ENCODE measurements at regions not wholly inside any gene's neighbourhood (a gene's known extent, or its start where the extent isn't known, plus 50 kb on each side); places are given as distances from the start of the nearest gene placed in this dataset.

GRCh38 chrX:17990532-17990931 is 129.4 kb upstream of the RAI2 start:
- Histone ChIP-seq H4K20me1 (ENCODE audit: insufficient read depth, poor library complexity, severe bottlenecking) (no peaks in the 10 kb centered on the region), H3K79me2 (no peaks in the 10 kb centered on the region), H3K9me2 (replicated peaks; ENCODE audit: insufficient read depth) (no peaks in the 10 kb centered on the region), H3K27ac (no peak overlapping the region), H2AFZ (no peak overlapping the region), H3K4me2 (no peak overlapping the region), H3K36me3 (replicated peaks; ENCODE audit: insufficient read depth, low read depth) (no peaks in the 10 kb centered on the region), H3K4me1 (ENCODE audit: insufficient read depth) (no peaks in the 10 kb centered on the region), H3K4me3 (no peak overlapping the region), H3K9me3 (ENCODE audit: low read depth) (no peaks in the 10 kb centered on the region), H3K27me3 (no peaks in the 10 kb centered on the region)
- no peak for TF ChIP-seq EZH2 (IDR thresholded peaks at IDR 0.05; ENCODE audit: borderline replicate concordance)
- TF ChIP-seq EZH2phosphoT487 (IDR thresholded peaks at IDR 0.05; ENCODE audit: low read depth, severe bottlenecking, unreplicated experiment) = no peak
- no peak for TF ChIP-seq CTCF (IDR thresholded peaks at IDR 0.05; ENCODE audit: poor library complexity)
- DNase-seq (ENCODE audit: low spot score) = no peak
- WGBS (ENCODE audit: low lambda C conversion rate, missing lambda C conversion rate) = 85% methylated on average over 1 of the region's 1 CpG

- Histone ChIP-seq H3K36me3 (replicated peaks; ENCODE audit: insufficient read depth, low read depth) (no peaks in the 10 kb centered on the region), H3K27me3 (no peaks in the 10 kb centered on the region), H3K4me3 (no peak overlapping the region), H3K27ac (no peak overlapping the region), H4K20me1 (ENCODE audit: insufficient read depth, poor library complexity, severe bottlenecking) (no peaks in the 10 kb centered on the region), H3K9me3 (ENCODE audit: low read depth) (no peaks in the 10 kb centered on the region), H3K4me2 (no peak overlapping the region), H3K9me2 (replicated peaks; ENCODE audit: insufficient read depth) (no peaks in the 10 kb centered on the region), H3K79me2 (no peaks in the 10 kb centered on the region), H2AFZ (no peak overlapping the region), H3K4me1 (ENCODE audit: insufficient read depth) (no peaks in the 10 kb centered on the region)
- 40% methylated on average over 2 of the region's 2 CpGs for WGBS (ENCODE audit: low lambda C conversion rate, missing lambda C conversion rate)
- no peak for TF ChIP-seq CTCF (IDR thresholded peaks at IDR 0.05; ENCODE audit: poor library complexity)
- DNase-seq (ENCODE audit: low spot score) = no peak
Observed at GRCh38 chrX:17987783-17988182, 126.7 kb upstream of the RAI2 start.

GRCh38 chrX:17986977-17987376 is 125.9 kb upstream of the RAI2 start:
- H4K20me1 ChIP-seq (ENCODE audit: insufficient read depth, poor library complexity, severe bottlenecking) = no peaks in the 10 kb centered on the region
- H3K9me3 ChIP-seq (ENCODE audit: low read depth) = no peaks in the 10 kb centered on the region
- WGBS (ENCODE audit: low lambda C conversion rate, missing lambda C conversion rate) = 84% methylated on average over 3 of the region's 3 CpGs
- H3K27ac ChIP-seq = no peak overlapping the region
- no peak overlapping the region for H3K4me3 ChIP-seq
- H3K9me2 ChIP-seq (replicated peaks; ENCODE audit: insufficient read depth) = no peaks in the 10 kb centered on the region
- no peaks in the 10 kb centered on the region for H3K4me1 ChIP-seq (ENCODE audit: insufficient read depth)
- no peak overlapping the region for H3K4me2 ChIP-seq
- H2AFZ ChIP-seq = no peak overlapping the region
- no peaks in the 10 kb centered on the region for H3K27me3 ChIP-seq
- H3K79me2 ChIP-seq = no peaks in the 10 kb centered on the region
- TF ChIP-seq EZH2 (IDR thresholded peaks at IDR 0.05; ENCODE audit: borderline replicate concordance) (no peak), EZH2phosphoT487 (IDR thresholded peaks at IDR 0.05; ENCODE audit: low read depth, severe bottlenecking, unreplicated experiment) (no peak), CTCF (IDR thresholded peaks at IDR 0.05; ENCODE audit: poor library complexity) (no peak)
- no peak for DNase-seq (ENCODE audit: low spot score)
- H3K36me3 ChIP-seq (replicated peaks; ENCODE audit: insufficient read depth, low read depth) = no peaks in the 10 kb centered on the region

- H3K27me3 ChIP-seq = no peaks in the 10 kb centered on the region
- H3K4me3 ChIP-seq = no peak overlapping the region
- H3K9me2 ChIP-seq (replicated peaks; ENCODE audit: insufficient read depth) = no peaks in the 10 kb centered on the region
- H3K9me3 ChIP-seq (ENCODE audit: low read depth) = no peaks in the 10 kb centered on the region
- no peaks in the 10 kb centered on the region for H3K79me2 ChIP-seq
- H3K4me2 ChIP-seq = no peak overlapping the region
- H2AFZ ChIP-seq = no peak overlapping the region
- no peak for DNase-seq (ENCODE audit: low spot score)
- no peak for TF ChIP-seq EZH2phosphoT487 (IDR thresholded peaks at IDR 0.05; ENCODE audit: low read depth, severe bottlenecking, unreplicated experiment)
- TF ChIP-seq EZH2 (IDR thresholded peaks at IDR 0.05; ENCODE audit: borderline replicate concordance) = no peak
- TF ChIP-seq CTCF (IDR thresholded peaks at IDR 0.05; ENCODE audit: poor library complexity) = no peak
- no peaks in the 10 kb centered on the region for H3K4me1 ChIP-seq (ENCODE audit: insufficient read depth)
- no peak overlapping the region for H3K27ac ChIP-seq
- no peaks in the 10 kb centered on the region for H4K20me1 ChIP-seq (ENCODE audit: insufficient read depth, poor library complexity, severe bottlenecking)
- H3K36me3 ChIP-seq (replicated peaks; ENCODE audit: insufficient read depth, low read depth) = no peaks in the 10 kb centered on the region
- WGBS (ENCODE audit: low lambda C conversion rate, missing lambda C conversion rate) = 62% methylated on average over 5 of the region's 5 CpGs
Observed at GRCh38 chrX:17986440-17986839, 125.3 kb upstream of the RAI2 start.

Measured in hepatocyte (in vitro differentiated cells).